ENCODE measurements at regions not wholly inside any gene's neighbourhood (a gene's known extent, or its start where the extent isn't known, plus 50 kb on each side); places are given as distances from the start of the nearest gene placed in this dataset.

- TF ChIP-seq CTCF (IDR thresholded peaks at IDR 0.05; ENCODE audit: low read length): no peak
- no peak for TF ChIP-seq EZH2 (IDR thresholded peaks at IDR 0.05; ENCODE audit: borderline replicate concordance, low read length)
These were observed 777.9 kb downstream of the KCNJ2 start for GRCh38 chr17:70947215-70947614.

Data from OCI-LY1 (cell line).